ENCODE measurements at regions not wholly inside any gene's neighbourhood (a gene's known extent, or its start where the extent isn't known, plus 50 kb on each side); places are given as distances from the start of the nearest gene placed in this dataset.

- no peak for DNase-seq (ENCODE audit: extremely low read depth, low read depth, low spot score)
Measured at GRCh38 chr5:88545338-88545737, 276.7 kb upstream of the TMEM161B start.

- no peak for DNase-seq (ENCODE audit: extremely low read depth, low read depth, low spot score)
Measured at GRCh38 chr5:88544671-88545070, 276.0 kb upstream of the TMEM161B start.

GRCh38 chr5:88544136-88544645 is 275.5 kb upstream of the TMEM161B start:
- DNase-seq (ENCODE audit: extremely low read depth, low read depth, low spot score), result no peak

- DNase-seq (ENCODE audit: extremely low read depth, low read depth, low spot score), result no peak
Measured at GRCh38 chr5:88542786-88543185, 274.1 kb upstream of the TMEM161B start.

- DNase-seq (ENCODE audit: extremely low read depth, low read depth, low spot score), result no peak
Measured at GRCh38 chr5:88540471-88541115, 271.9 kb upstream of the TMEM161B start.

GRCh38 chr5:88539693-88540365 is 271.2 kb upstream of the TMEM161B start:
- DNase-seq (ENCODE audit: extremely low read depth, low read depth, low spot score), result no peak

GRCh38 chr5:88539026-88539425 is 270.4 kb upstream of the TMEM161B start:
- no peak for DNase-seq (ENCODE audit: extremely low read depth, low read depth, low spot score)

- no peak for DNase-seq (ENCODE audit: extremely low read depth, low read depth, low spot score)
Measured at GRCh38 chr5:88536146-88536545, 267.5 kb upstream of the TMEM161B start.

- no peak for DNase-seq (ENCODE audit: extremely low read depth, low read depth, low spot score)
Measured at GRCh38 chr5:88524941-88525340, 256.3 kb upstream of the TMEM161B start.

- DNase-seq (ENCODE audit: extremely low read depth, low read depth, low spot score), result no peak
Measured at GRCh38 chr5:88519066-88519465, 250.4 kb upstream of the TMEM161B start.

GRCh38 chr5:88518131-88519016 is 249.7 kb upstream of the TMEM161B start:
- no peak for DNase-seq (ENCODE audit: extremely low read depth, low read depth, low spot score)

GRCh38 chr5:88515881-88516819 is 247.5 kb upstream of the TMEM161B start:
- DNase-seq (ENCODE audit: extremely low read depth, low read depth, low spot score), result no peak

- DNase-seq (ENCODE audit: extremely low read depth, low read depth, low spot score), result no peak
Measured at GRCh38 chr5:88515068-88515467, 246.4 kb upstream of the TMEM161B start.

- no peak for DNase-seq (ENCODE audit: extremely low read depth, low read depth, low spot score)
Measured at GRCh38 chr5:88509403-88509802, 240.8 kb upstream of the TMEM161B start.

GRCh38 chr5:88507261-88507660 is 238.6 kb upstream of the TMEM161B start:
- no peak for DNase-seq (ENCODE audit: extremely low read depth, low read depth, low spot score)

GRCh38 chr5:88503406-88503805 is 234.8 kb upstream of the TMEM161B start:
- DNase-seq (ENCODE audit: extremely low read depth, low read depth, low spot score), result no peak

GRCh38 chr5:88503041-88503345 is 234.3 kb upstream of the TMEM161B start:
- DNase-seq (ENCODE audit: extremely low read depth, low read depth, low spot score), result no peak

GRCh38 chr5:88502179-88503040 is 233.8 kb upstream of the TMEM161B start:
- no peak for DNase-seq (ENCODE audit: extremely low read depth, low read depth, low spot score)

GRCh38 chr5:88495810-88496209 is 227.2 kb upstream of the TMEM161B start:
- no peak for DNase-seq (ENCODE audit: extremely low read depth, low read depth, low spot score)

- DNase-seq (ENCODE audit: extremely low read depth, low read depth, low spot score), result no peak
Measured at GRCh38 chr5:88490874-88491273, 222.2 kb upstream of the TMEM161B start.
